ENCODE measurements at regions not wholly inside any gene's neighbourhood (a gene's known extent, or its start where the extent isn't known, plus 50 kb on each side); places are given as distances from the start of the nearest gene placed in this dataset.

DNA sequence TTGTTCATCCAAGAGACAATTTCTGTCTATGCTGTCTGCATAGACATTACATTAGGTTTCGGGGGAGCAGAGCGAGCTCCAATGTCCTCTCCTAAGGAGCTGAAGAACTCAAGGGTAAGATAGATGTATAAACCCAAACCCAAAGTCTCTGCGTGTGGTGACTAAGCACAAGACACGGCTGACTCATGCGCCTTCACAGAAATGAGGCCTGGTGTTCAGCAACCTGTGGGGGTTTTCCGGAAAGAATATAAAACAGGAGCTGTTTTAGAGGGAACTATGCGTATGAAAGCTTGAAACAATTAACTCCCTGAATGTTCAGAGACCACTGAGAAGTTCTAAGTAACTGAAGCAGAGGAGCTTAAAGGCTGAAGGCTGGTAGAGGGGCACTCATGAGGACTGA, 154.7 kb downstream of the SOX11 start:
- H3K27ac ChIP-seq (ENCODE audit: control insufficient read depth, insufficient read depth, low read length) = no peak overlapping the region
- no peak for DNase-seq (ENCODE audit: low read depth, low spot score)
- no peaks in the 10 kb centered on the region for H3K27me3 ChIP-seq (ENCODE audit: control insufficient read depth, extremely low read depth, insufficient read depth, low read length)
- H3K9me3 ChIP-seq (ENCODE audit: control insufficient read depth, low read depth, low read length) = no peaks in the 10 kb centered on the region
- no peak overlapping the region for H3K4me2 ChIP-seq (ENCODE audit: control insufficient read depth, extremely low read depth, insufficient read depth, low read depth, low read length)
- H3K36me3 ChIP-seq (ENCODE audit: control insufficient read depth in 2 of 2, extremely low read depth in 1 of 2, insufficient read depth in 2 of 2, low read length in 2 of 2) = no peaks in the 10 kb centered on the region
- no peak for TF ChIP-seq EZH2 (IDR thresholded peaks at IDR 0.05; ENCODE audit: low read length)
- TF ChIP-seq, protein P1, sequence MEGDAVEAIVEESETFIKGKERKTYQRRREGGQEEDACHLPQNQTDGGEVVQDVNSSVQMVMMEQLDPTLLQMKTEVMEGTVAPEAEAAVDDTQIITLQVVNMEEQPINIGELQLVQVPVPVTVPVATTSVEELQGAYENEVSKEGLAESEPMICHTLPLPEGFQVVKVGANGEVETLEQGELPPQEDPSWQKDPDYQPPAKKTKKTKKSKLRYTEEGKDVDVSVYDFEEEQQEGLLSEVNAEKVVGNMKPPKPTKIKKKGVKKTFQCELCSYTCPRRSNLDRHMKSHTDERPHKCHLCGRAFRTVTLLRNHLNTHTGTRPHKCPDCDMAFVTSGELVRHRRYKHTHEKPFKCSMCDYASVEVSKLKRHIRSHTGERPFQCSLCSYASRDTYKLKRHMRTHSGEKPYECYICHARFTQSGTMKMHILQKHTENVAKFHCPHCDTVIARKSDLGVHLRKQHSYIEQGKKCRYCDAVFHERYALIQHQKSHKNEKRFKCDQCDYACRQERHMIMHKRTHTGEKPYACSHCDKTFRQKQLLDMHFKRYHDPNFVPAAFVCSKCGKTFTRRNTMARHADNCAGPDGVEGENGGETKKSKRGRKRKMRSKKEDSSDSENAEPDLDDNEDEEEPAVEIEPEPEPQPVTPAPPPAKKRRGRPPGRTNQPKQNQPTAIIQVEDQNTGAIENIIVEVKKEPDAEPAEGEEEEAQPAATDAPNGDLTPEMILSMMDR (optimal IDR thresholded peaks at IDR 0.05 in 1 of 3, IDR thresholded peaks at IDR 0.05 in 1 of 3, conservative IDR thresholded peaks at IDR 0.05 in 1 of 3; ENCODE audit: extremely low read depth in 1 of 3, insufficient read depth in 2 of 3, low read length in 3 of 3) = no peak
- H3K9ac ChIP-seq (ENCODE audit: control insufficient read depth, extremely low read depth, insufficient read depth, low read length) = no peak overlapping the region
- no peaks in the 10 kb centered on the region for H3K9me1 ChIP-seq (ENCODE audit: control insufficient read depth, extremely low read depth, insufficient read depth, low read length)
- dilution Hi-C loops (cut with MboI; ENCODE audit: extremely low pct_ligation_motif_present, low sequenced_read_pairs) = no loop called here
- no peak overlapping the region for H3K4me3 ChIP-seq (ENCODE audit: control insufficient read depth in 2 of 3, extremely low read depth in 1 of 3, insufficient read depth in 2 of 3, low read depth in 1 of 3, low read length in 3 of 3)
- H4K20me1 ChIP-seq (ENCODE audit: control insufficient read depth, extremely low read depth, insufficient read depth, low read length) = no peaks in the 10 kb centered on the region
- no peak overlapping the region for H2AFZ ChIP-seq (ENCODE audit: control insufficient read depth, low read length)
- no peaks in the 10 kb centered on the region for H3K79me2 ChIP-seq (ENCODE audit: control insufficient read depth, insufficient read depth, low read length)
- no peak for FAIRE-seq
- no peaks in the 10 kb centered on the region for H3K4me1 ChIP-seq (ENCODE audit: control insufficient read depth, extremely low read depth, insufficient read depth, low read length)

DNA sequence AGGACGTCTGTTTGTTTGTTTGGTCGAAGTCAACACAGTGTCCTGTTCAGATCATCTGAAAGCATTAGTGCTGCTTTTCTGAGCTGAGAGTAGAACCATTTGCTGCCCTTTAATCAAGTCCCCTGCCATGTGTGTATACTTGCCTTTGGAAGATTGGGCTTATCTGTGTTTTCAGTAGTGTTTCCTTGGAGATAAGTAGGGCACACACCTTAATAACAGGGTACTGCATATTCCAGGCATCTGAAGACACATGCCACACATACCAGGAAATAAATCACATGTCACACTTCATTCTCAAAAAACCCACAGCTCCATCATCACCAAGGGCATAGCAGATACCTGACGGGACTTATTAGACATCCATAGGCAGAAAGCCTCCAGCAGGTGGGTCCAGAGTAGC, 157.4 kb downstream of the SOX11 start:
- no peaks in the 10 kb centered on the region for H3K27me3 ChIP-seq (ENCODE audit: control insufficient read depth, extremely low read depth, insufficient read depth, low read length)
- no peaks in the 10 kb centered on the region for H3K9me3 ChIP-seq (ENCODE audit: control insufficient read depth, low read depth, low read length)

More for the DNA sequence above, 157.4 kb downstream of the SOX11 start:
- no peaks in the 10 kb centered on the region for H3K9me1 ChIP-seq (ENCODE audit: control insufficient read depth, extremely low read depth, insufficient read depth, low read length)
- H3K36me3 ChIP-seq (ENCODE audit: control insufficient read depth in 2 of 2, extremely low read depth in 1 of 2, insufficient read depth in 2 of 2, low read length in 2 of 2) = no peaks in the 10 kb centered on the region
- no peak overlapping the region for H2AFZ ChIP-seq (ENCODE audit: control insufficient read depth, low read length)
- TF ChIP-seq EZH2 (IDR thresholded peaks at IDR 0.05; ENCODE audit: low read length) = no peak
- TF ChIP-seq, protein P1 (optimal IDR thresholded peaks at IDR 0.05 in 1 of 3, IDR thresholded peaks at IDR 0.05 in 1 of 3, conservative IDR thresholded peaks at IDR 0.05 in 1 of 3; ENCODE audit: extremely low read depth in 1 of 3, insufficient read depth in 2 of 3, low read length in 3 of 3) = no peak
- no peaks in the 10 kb centered on the region for H3K79me2 ChIP-seq (ENCODE audit: control insufficient read depth, insufficient read depth, low read length)
- dilution Hi-C loops (cut with MboI; ENCODE audit: extremely low pct_ligation_motif_present, low sequenced_read_pairs) = no loop called here
- FAIRE-seq (no peak), DNase-seq (ENCODE audit: low read depth, low spot score) (no peak)
- no peaks in the 10 kb centered on the region for H3K4me1 ChIP-seq (ENCODE audit: control insufficient read depth, extremely low read depth, insufficient read depth, low read length)
- H3K9ac ChIP-seq (ENCODE audit: control insufficient read depth, extremely low read depth, insufficient read depth, low read length) = no peak overlapping the region
- no peak overlapping the region for H3K4me2 ChIP-seq (ENCODE audit: control insufficient read depth, extremely low read depth, insufficient read depth, low read depth, low read length)
- H4K20me1 ChIP-seq (ENCODE audit: control insufficient read depth, extremely low read depth, insufficient read depth, low read length) = no peaks in the 10 kb centered on the region
- H3K4me3 ChIP-seq (ENCODE audit: control insufficient read depth in 2 of 3, extremely low read depth in 1 of 3, insufficient read depth in 2 of 3, low read depth in 1 of 3, low read length in 3 of 3) = no peak overlapping the region
- no peak overlapping the region for H3K27ac ChIP-seq (ENCODE audit: control insufficient read depth, insufficient read depth, low read length)
